ENCODE measurements at regions not wholly inside any gene's neighbourhood (a gene's known extent, or its start where the extent isn't known, plus 50 kb on each side); places are given as distances from the start of the nearest gene placed in this dataset.

GRCh38 chr2:219929835-219930234 is 302.4 kb downstream of the SLC4A3 start:
- H3K36me3 Mint-ChIP-seq (ENCODE audit: insufficient read depth) = no peaks in the 10 kb centered on the region
- no peaks in the 10 kb centered on the region for H3K4me1 Mint-ChIP-seq
- H3K4me3 Mint-ChIP-seq = no peak overlapping the region
- H3K9me3 Mint-ChIP-seq = no peaks in the 10 kb centered on the region
- H3K27me3 Mint-ChIP-seq = peaks cover 18% of the 10 kb centered on the region
- ATAC-seq (replicated peaks; ENCODE audit: extremely low read depth, poor library complexity, severe bottlenecking) (no peak), DNase-seq (ENCODE audit: low spot score in 2 of 2) (no peak)
- H3K27ac Mint-ChIP-seq (ENCODE audit: low read depth) = no peak overlapping the region

GRCh38 chr2:219939647-219940046 is 312.2 kb downstream of the SLC4A3 start:
- H3K4me1 Mint-ChIP-seq = no peaks in the 10 kb centered on the region
- no peaks in the 10 kb centered on the region for H3K27me3 Mint-ChIP-seq
- ATAC-seq (replicated peaks; ENCODE audit: extremely low read depth, poor library complexity, severe bottlenecking) = no peak
- no peak overlapping the region for H3K4me3 Mint-ChIP-seq
- DNase-seq (ENCODE audit: low spot score in 2 of 2) = no peak
- H3K27ac Mint-ChIP-seq (ENCODE audit: low read depth) = no peak overlapping the region
- H3K9me3 Mint-ChIP-seq = no peaks in the 10 kb centered on the region
- no peaks in the 10 kb centered on the region for H3K36me3 Mint-ChIP-seq (ENCODE audit: insufficient read depth)

- Mint-ChIP-seq H3K4me1 (no peaks in the 10 kb centered on the region), H3K27me3 (peaks cover 11% of the 10 kb centered on the region), H3K4me3 (no peak overlapping the region), H3K9me3 (no peaks in the 10 kb centered on the region), H3K36me3 (ENCODE audit: insufficient read depth) (no peaks in the 10 kb centered on the region), H3K27ac (ENCODE audit: low read depth) (no peak overlapping the region)
- DNase-seq (ENCODE audit: low spot score in 2 of 2) (no peak), ATAC-seq (replicated peaks; ENCODE audit: extremely low read depth, poor library complexity, severe bottlenecking) (no peak)
Measured at GRCh38 chr2:219944866-219945265, 317.4 kb downstream of the SLC4A3 start.

GRCh38 chr2:219946021-219946420 is 318.6 kb downstream of the SLC4A3 start:
- H3K36me3 Mint-ChIP-seq (ENCODE audit: insufficient read depth) = no peaks in the 10 kb centered on the region
- ATAC-seq (replicated peaks; ENCODE audit: extremely low read depth, poor library complexity, severe bottlenecking) (no peak), DNase-seq (ENCODE audit: low spot score in 2 of 2) (no peak)
- no peak overlapping the region for H3K27ac Mint-ChIP-seq (ENCODE audit: low read depth)
- no peak overlapping the region for H3K4me3 Mint-ChIP-seq
- no peaks in the 10 kb centered on the region for H3K4me1 Mint-ChIP-seq
- H3K27me3 Mint-ChIP-seq = peaks cover 11% of the 10 kb centered on the region
- H3K9me3 Mint-ChIP-seq = no peaks in the 10 kb centered on the region

GRCh38 chr2:219946529-219946928 is 319.1 kb downstream of the SLC4A3 start:
- ATAC-seq (replicated peaks; ENCODE audit: extremely low read depth, poor library complexity, severe bottlenecking) = no peak
- Mint-ChIP-seq H3K4me1 (no peaks in the 10 kb centered on the region), H3K4me3 (no peak overlapping the region), H3K9me3 (no peaks in the 10 kb centered on the region), H3K27me3 (peaks cover 11% of the 10 kb centered on the region), H3K36me3 (ENCODE audit: insufficient read depth) (no peaks in the 10 kb centered on the region), H3K27ac (ENCODE audit: low read depth) (no peak overlapping the region)
- no peak for DNase-seq (ENCODE audit: low spot score in 2 of 2)

- Mint-ChIP-seq H3K4me3 (no peak overlapping the region), H3K27ac (ENCODE audit: low read depth) (no peak overlapping the region), H3K4me1 (no peaks in the 10 kb centered on the region), H3K27me3 (peaks cover 11% of the 10 kb centered on the region), H3K36me3 (ENCODE audit: insufficient read depth) (no peaks in the 10 kb centered on the region), H3K9me3 (no peaks in the 10 kb centered on the region)
- ATAC-seq (replicated peaks; ENCODE audit: extremely low read depth, poor library complexity, severe bottlenecking) (no peak), DNase-seq (ENCODE audit: low spot score in 2 of 2) (no peak)
Measured at GRCh38 chr2:219947575-219947974, 320.1 kb downstream of the SLC4A3 start.

- no peak overlapping the region for H3K4me3 Mint-ChIP-seq
- no peak for ATAC-seq (replicated peaks; ENCODE audit: extremely low read depth, poor library complexity, severe bottlenecking)
- H3K9me3 Mint-ChIP-seq = no peaks in the 10 kb centered on the region
- no peak overlapping the region for H3K27ac Mint-ChIP-seq (ENCODE audit: low read depth)
- H3K27me3 Mint-ChIP-seq = peaks cover 11% of the 10 kb centered on the region
- H3K4me1 Mint-ChIP-seq = no peaks in the 10 kb centered on the region
- DNase-seq (ENCODE audit: low spot score in 2 of 2) = no peak
- no peaks in the 10 kb centered on the region for H3K36me3 Mint-ChIP-seq (ENCODE audit: insufficient read depth)
Measured at GRCh38 chr2:219949053-219949452, 321.6 kb downstream of the SLC4A3 start.

GRCh38 chr2:219951099-219951498 is 323.7 kb downstream of the SLC4A3 start:
- Mint-ChIP-seq H3K4me3 (no peak overlapping the region), H3K27me3 (peaks cover under 1% of the 10 kb centered on the region), H3K36me3 (ENCODE audit: insufficient read depth) (no peaks in the 10 kb centered on the region), H3K4me1 (no peaks in the 10 kb centered on the region), H3K27ac (ENCODE audit: low read depth) (no peak overlapping the region), H3K9me3 (no peaks in the 10 kb centered on the region)
- no peak for DNase-seq (ENCODE audit: low spot score in 2 of 2)
- ATAC-seq (replicated peaks; ENCODE audit: extremely low read depth, poor library complexity, severe bottlenecking) = no peak

- ATAC-seq (replicated peaks; ENCODE audit: extremely low read depth, poor library complexity, severe bottlenecking) = no peak
- no peak for DNase-seq (ENCODE audit: low spot score in 2 of 2)
- H3K36me3 Mint-ChIP-seq (ENCODE audit: insufficient read depth) = no peaks in the 10 kb centered on the region
- no peaks in the 10 kb centered on the region for H3K27me3 Mint-ChIP-seq
- no peak overlapping the region for H3K4me3 Mint-ChIP-seq
- no peak overlapping the region for H3K27ac Mint-ChIP-seq (ENCODE audit: low read depth)
- H3K9me3 Mint-ChIP-seq = no peaks in the 10 kb centered on the region
- no peaks in the 10 kb centered on the region for H3K4me1 Mint-ChIP-seq
Measured at GRCh38 chr2:219954331-219954730, 326.9 kb downstream of the SLC4A3 start.

- Mint-ChIP-seq H3K9me3 (peaks cover 5% of the 10 kb centered on the region), H3K27ac (ENCODE audit: low read depth) (no peak overlapping the region), H3K4me1 (no peaks in the 10 kb centered on the region), H3K27me3 (no peaks in the 10 kb centered on the region), H3K4me3 (no peak overlapping the region), H3K36me3 (ENCODE audit: insufficient read depth) (no peaks in the 10 kb centered on the region)
- ATAC-seq (replicated peaks; ENCODE audit: extremely low read depth, poor library complexity, severe bottlenecking) (no peak), DNase-seq (ENCODE audit: low spot score in 2 of 2) (no peak)
Measured at GRCh38 chr2:219957820-219958219, 330.4 kb downstream of the SLC4A3 start.

- Mint-ChIP-seq H3K4me1 (no peaks in the 10 kb centered on the region), H3K36me3 (ENCODE audit: insufficient read depth) (no peaks in the 10 kb centered on the region), H3K4me3 (no peak overlapping the region), H3K27me3 (no peaks in the 10 kb centered on the region), H3K27ac (ENCODE audit: low read depth) (no peak overlapping the region), H3K9me3 (peaks cover 5% of the 10 kb centered on the region)
- ATAC-seq (replicated peaks; ENCODE audit: extremely low read depth, poor library complexity, severe bottlenecking) = no peak
- no peak for DNase-seq (ENCODE audit: low spot score in 2 of 2)
Measured at GRCh38 chr2:219958941-219959340, 331.5 kb downstream of the SLC4A3 start.

GRCh38 chr2:219959471-219959870 is 332.0 kb downstream of the SLC4A3 start:
- H3K4me3 Mint-ChIP-seq = no peak overlapping the region
- no peak overlapping the region for H3K27ac Mint-ChIP-seq (ENCODE audit: low read depth)
- H3K36me3 Mint-ChIP-seq (ENCODE audit: insufficient read depth) = no peaks in the 10 kb centered on the region
- H3K4me1 Mint-ChIP-seq = no peaks in the 10 kb centered on the region
- H3K27me3 Mint-ChIP-seq = no peaks in the 10 kb centered on the region
- peaks cover 5% of the 10 kb centered on the region for H3K9me3 Mint-ChIP-seq
- no peak for ATAC-seq (replicated peaks; ENCODE audit: extremely low read depth, poor library complexity, severe bottlenecking)
- no peak for DNase-seq (ENCODE audit: low spot score in 2 of 2)

GRCh38 chr2:219961947-219962498 is 334.6 kb downstream of the SLC4A3 start:
- DNase-seq (ENCODE audit: low spot score in 2 of 2) (no peak), ATAC-seq (replicated peaks; ENCODE audit: extremely low read depth, poor library complexity, severe bottlenecking) (no peak)
- H3K4me1 Mint-ChIP-seq = no peaks in the 10 kb centered on the region
- H3K27ac Mint-ChIP-seq (ENCODE audit: low read depth) = no peak overlapping the region
- peaks cover 5% of the 10 kb centered on the region for H3K9me3 Mint-ChIP-seq
- no peaks in the 10 kb centered on the region for H3K27me3 Mint-ChIP-seq
- no peaks in the 10 kb centered on the region for H3K36me3 Mint-ChIP-seq (ENCODE audit: insufficient read depth)
- H3K4me3 Mint-ChIP-seq = no peak overlapping the region

GRCh38 chr2:219962801-219963200 is 335.4 kb downstream of the SLC4A3 start:
- no peaks in the 10 kb centered on the region for H3K27me3 Mint-ChIP-seq
- DNase-seq (ENCODE audit: low spot score in 2 of 2) = no peak
- peaks cover 5% of the 10 kb centered on the region for H3K9me3 Mint-ChIP-seq
- no peak overlapping the region for H3K4me3 Mint-ChIP-seq
- no peaks in the 10 kb centered on the region for H3K4me1 Mint-ChIP-seq
- H3K27ac Mint-ChIP-seq (ENCODE audit: low read depth) = no peak overlapping the region
- no peak for ATAC-seq (replicated peaks; ENCODE audit: extremely low read depth, poor library complexity, severe bottlenecking)
- H3K36me3 Mint-ChIP-seq (ENCODE audit: insufficient read depth) = no peaks in the 10 kb centered on the region

All from central memory CD8-positive, alpha-beta T cell (primary cell).